ENCODE measurements at regions not wholly inside any gene's neighbourhood (a gene's known extent, or its start where the extent isn't known, plus 50 kb on each side); places are given as distances from the start of the nearest gene placed in this dataset.

- intact Hi-C loops (cut with micrococcal nuclease), result loop anchor here (5.0 kb wide), 1 partner anchor 47 kb away; no protein-coding TSS in a partner anchor
- H3K4me1 Mint-ChIP-seq, result peaks cover 15% of the 10 kb centered on the region
- H3K36me3 Mint-ChIP-seq (ENCODE audit: low read depth), result no peaks in the 10 kb centered on the region
- CTCF ChIA-PET, result no interaction called here
- ATAC-seq (ENCODE audit: low read depth) (no peak), DNase-seq (no peak)
- POLR2A ChIA-PET, result no interaction called here
- peaks cover 6% of the 10 kb centered on the region for H3K9me3 Mint-ChIP-seq
- H3K27me3 Mint-ChIP-seq, result no peaks in the 10 kb centered on the region
- no peak overlapping the region for H3K27ac Mint-ChIP-seq
- no peak for TF ChIP-seq CTCF (IDR thresholded peaks at IDR 0.05)
- H3K4me3 Mint-ChIP-seq, result no peak overlapping the region
These were observed 222.7 kb upstream of the ITGA4 start for GRCh38 chr2:181234487-181234891.

GRCh38 chr2:181235011-181235410, 222.2 kb upstream of the ITGA4 start:
- Mint-ChIP-seq H3K27ac (no peak overlapping the region), H3K4me1 (peaks cover 15% of the 10 kb centered on the region), H3K4me3 (no peak overlapping the region), H3K27me3 (no peaks in the 10 kb centered on the region), H3K36me3 (ENCODE audit: low read depth) (no peaks in the 10 kb centered on the region), H3K9me3 (peaks cover 6% of the 10 kb centered on the region)
- DNase-seq (no peak), ATAC-seq (ENCODE audit: low read depth) (no peak)
- intact Hi-C loops (cut with micrococcal nuclease), result loop anchor here (5.0 kb wide), 1 partner anchor 67 kb away; no protein-coding TSS in a partner anchor
- no peak for TF ChIP-seq CTCF (IDR thresholded peaks at IDR 0.05)
- ChIA-PET CTCF (no interaction called here), POLR2A (no interaction called here)

GRCh38 chr2:181235683-181236459, 221.3 kb upstream of the ITGA4 start:
- no peak for TF ChIP-seq CTCF (IDR thresholded peaks at IDR 0.05)

GRCh38 chr2:181239201-181239799, 217.9 kb upstream of the ITGA4 start:
- ATAC-seq (ENCODE audit: low read depth) (no peak), DNase-seq (no peak)
- Mint-ChIP-seq H3K27me3 (no peaks in the 10 kb centered on the region), H3K9me3 (peaks cover 6% of the 10 kb centered on the region), H3K4me1 (peaks cover 22% of the 10 kb centered on the region), H3K27ac (no peak overlapping the region), H3K4me3 (no peak overlapping the region), H3K36me3 (ENCODE audit: low read depth) (no peaks in the 10 kb centered on the region)
- CTCF ChIA-PET, result no interaction called here
- no peak for TF ChIP-seq CTCF (IDR thresholded peaks at IDR 0.05)
- POLR2A ChIA-PET, result no interaction called here
- intact Hi-C loops (cut with micrococcal nuclease), result loop anchor here (5.0 kb wide), 1 partner anchor 63 kb away; no protein-coding TSS in a partner anchor

More at GRCh38 chr2:181235683-181236459, 221.3 kb upstream of the ITGA4 start:
- peaks cover 6% of the 10 kb centered on the region for H3K9me3 Mint-ChIP-seq
- DNase-seq (no peak), ATAC-seq (ENCODE audit: low read depth) (peak; percentile 42)
- intact Hi-C loops (cut with micrococcal nuclease), result loop anchor here (5.0 kb wide), 1 partner anchor 66 kb away; no protein-coding TSS in a partner anchor
- H3K4me3 Mint-ChIP-seq, result no peak overlapping the region
- CTCF ChIA-PET, result no interaction called here
- POLR2A ChIA-PET, result no interaction called here
- no peaks in the 10 kb centered on the region for H3K27me3 Mint-ChIP-seq
- no peak overlapping the region for H3K27ac Mint-ChIP-seq
- no peaks in the 10 kb centered on the region for H3K36me3 Mint-ChIP-seq (ENCODE audit: low read depth)
- H3K4me1 Mint-ChIP-seq, result peaks cover 15% of the 10 kb centered on the region

- intact Hi-C loops (cut with micrococcal nuclease), result loop anchor here (5.0 kb wide), 2 partner anchors 41 to 216 kb away; partner anchors contain the start of gene ITGA4
- Mint-ChIP-seq H3K27me3 (no peaks in the 10 kb centered on the region), H3K4me1 (peaks cover 17% of the 10 kb centered on the region), H3K4me3 (no peak overlapping the region), H3K27ac (no peak overlapping the region), H3K9me3 (peaks cover 6% of the 10 kb centered on the region), H3K36me3 (ENCODE audit: low read depth) (no peaks in the 10 kb centered on the region)
- ChIA-PET CTCF (no interaction called here), POLR2A (no interaction called here)
- ATAC-seq (ENCODE audit: low read depth) (no peak), DNase-seq (no peak)
- TF ChIP-seq CTCF (IDR thresholded peaks at IDR 0.05), result no peak
These were observed 216.3 kb upstream of the ITGA4 start for GRCh38 chr2:181240844-181241243.
